ENCODE measurements at regions not wholly inside any gene's neighbourhood (a gene's known extent, or its start where the extent isn't known, plus 50 kb on each side); places are given as distances from the start of the nearest gene placed in this dataset.

GRCh38 chr18:46215902-46216723, 111.9 kb downstream of the HAUS1 start:
- no peaks in the 10 kb centered on the region for H3K27me3 ChIP-seq
- no peaks in the 10 kb centered on the region for H3K4me1 ChIP-seq
- WGBS, 2 donors: 93 to 94% methylated on average over 16 of the region's 16 CpGs
- no peaks in the 10 kb centered on the region for H3K9me3 ChIP-seq
- H3K4me3 ChIP-seq: no peak overlapping the region
- no peak for DNase-seq
- intact Hi-C loops (cut with DNase I; ENCODE audit: low total_unique reads): no loop called here
- no peak overlapping the region for H3K27ac ChIP-seq
- TF ChIP-seq POLR2A (IDR thresholded peaks at IDR 0.05) (no peak), CTCF (IDR thresholded peaks at IDR 0.05) (no peak)
- no peaks in the 10 kb centered on the region for H3K36me3 ChIP-seq (ENCODE audit: low read depth, missing control alignments)

- DNase-seq: no peak
- Histone ChIP-seq H3K27me3 (no peaks in the 10 kb centered on the region), H3K9me3 (no peaks in the 10 kb centered on the region), H3K36me3 (ENCODE audit: low read depth, missing control alignments) (no peaks in the 10 kb centered on the region), H3K4me1 (peaks cover 7% of the 10 kb centered on the region), H3K4me3 (no peak overlapping the region), H3K27ac (no peak overlapping the region)
- TF ChIP-seq CTCF (IDR thresholded peaks at IDR 0.05) (no peak), POLR2A (IDR thresholded peaks at IDR 0.05) (no peak)
- WGBS, 2 donors: 87 to 90% methylated on average over 3 of the region's 3 CpGs
- intact Hi-C loops (cut with DNase I; ENCODE audit: low total_unique reads): no loop called here
Observed at GRCh38 chr18:46220116-46220515, 115.9 kb downstream of the HAUS1 start.

GRCh38 chr18:46222093-46222492, 117.9 kb downstream of the HAUS1 start:
- no peak for DNase-seq
- H3K27ac ChIP-seq: no peak overlapping the region
- H3K27me3 ChIP-seq: no peaks in the 10 kb centered on the region
- TF ChIP-seq CTCF (IDR thresholded peaks at IDR 0.05) (no peak), POLR2A (IDR thresholded peaks at IDR 0.05) (no peak)
- intact Hi-C loops (cut with DNase I; ENCODE audit: low total_unique reads): no loop called here
- WGBS, 2 donors: 78 to 87% methylated on average over 3 of the region's 3 CpGs
- no peaks in the 10 kb centered on the region for H3K36me3 ChIP-seq (ENCODE audit: low read depth, missing control alignments)
- H3K4me3 ChIP-seq: no peak overlapping the region
- H3K4me1 ChIP-seq: peaks cover 7% of the 10 kb centered on the region
- H3K9me3 ChIP-seq: no peaks in the 10 kb centered on the region

GRCh38 chr18:46222710-46223360, 118.7 kb downstream of the HAUS1 start:
- intact Hi-C loops (cut with DNase I; ENCODE audit: low total_unique reads): no loop called here
- TF ChIP-seq CTCF (IDR thresholded peaks at IDR 0.05): no peak
- TF ChIP-seq POLR2A (IDR thresholded peaks at IDR 0.05): no peak
- Histone ChIP-seq H3K4me1 (peaks cover 7% of the 10 kb centered on the region), H3K27ac (peak overlapping the region in 1 of 2 donors; percentile 6), H3K36me3 (ENCODE audit: low read depth, missing control alignments) (no peaks in the 10 kb centered on the region), H3K4me3 (no peak overlapping the region), H3K27me3 (no peaks in the 10 kb centered on the region), H3K9me3 (no peaks in the 10 kb centered on the region)
- peak; percentile 75 for DNase-seq
- WGBS, 2 donors: 52 to 68% methylated on average over 8 of the region's 8 CpGs
